ENCODE measurements at regions not wholly inside any gene's neighbourhood (a gene's known extent, or its start where the extent isn't known, plus 50 kb on each side); places are given as distances from the start of the nearest gene placed in this dataset.

DNA sequence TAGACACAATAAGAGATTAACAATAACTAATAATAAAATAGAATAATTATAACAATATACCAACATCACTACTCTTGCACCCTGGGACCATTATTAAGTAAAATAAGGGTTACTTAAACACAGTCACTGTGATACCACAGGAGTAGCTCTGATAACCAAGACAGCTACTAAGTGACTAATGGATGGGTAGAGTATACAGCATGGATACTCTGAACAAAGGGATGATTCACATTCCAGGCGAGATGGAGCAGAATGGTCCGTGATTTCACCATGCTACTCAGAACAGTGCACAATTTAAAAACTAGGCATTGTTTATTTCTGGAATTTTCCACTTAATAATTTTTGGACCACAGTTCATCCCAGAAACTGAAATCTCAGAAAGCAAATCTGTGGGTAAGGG, 80.0 kb upstream of the FUT9 start:
- Histone ChIP-seq H3K27me3 (ENCODE audit: insufficient read depth, low read length) (no peaks in the 10 kb centered on the region), H3K4me3 (ENCODE audit: low read depth, low read length) (no peak overlapping the region), H3K79me2 (ENCODE audit: control insufficient read depth, insufficient read depth, low read length, unreplicated experiment) (no peaks in the 10 kb centered on the region), H3K36me3 (ENCODE audit: insufficient read depth, low read length) (no peaks in the 10 kb centered on the region), H3K4me1 (ENCODE audit: control insufficient read depth, insufficient read depth, low read length, unreplicated experiment) (no peaks in the 10 kb centered on the region), H3K27ac (ENCODE audit: low read depth, low read length) (no peak overlapping the region), H2AFZ (ENCODE audit: low read length, unreplicated experiment) (no peak overlapping the region)

DNA sequence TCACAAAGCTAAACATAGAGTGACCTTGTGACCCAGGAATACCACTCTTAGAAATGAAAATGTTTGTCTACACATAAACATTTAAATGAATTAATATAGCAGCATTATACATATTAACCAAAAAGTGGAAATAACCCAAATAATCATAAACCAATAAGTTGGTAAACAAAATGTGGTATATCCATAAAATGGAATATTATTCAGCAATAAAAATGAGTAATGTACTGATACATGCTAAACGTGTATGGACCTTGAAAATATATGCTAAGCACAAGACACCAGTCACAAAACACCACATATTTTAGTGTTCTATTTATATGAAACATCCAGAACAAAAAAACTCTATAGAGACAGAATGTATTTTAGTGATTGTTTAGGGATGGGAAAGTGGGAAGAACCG, 68.9 kb upstream of the FUT9 start:
- H3K4me1 ChIP-seq (ENCODE audit: control insufficient read depth, insufficient read depth, low read length, unreplicated experiment): no peaks in the 10 kb centered on the region
- H3K79me2 ChIP-seq (ENCODE audit: control insufficient read depth, insufficient read depth, low read length, unreplicated experiment): no peaks in the 10 kb centered on the region
- no peaks in the 10 kb centered on the region for H3K27me3 ChIP-seq (ENCODE audit: insufficient read depth, low read length)
- H3K4me3 ChIP-seq (ENCODE audit: low read depth, low read length): no peak overlapping the region
- no peak overlapping the region for H3K27ac ChIP-seq (ENCODE audit: low read depth, low read length)
- no peak overlapping the region for H2AFZ ChIP-seq (ENCODE audit: low read length, unreplicated experiment)
- H3K36me3 ChIP-seq (ENCODE audit: insufficient read depth, low read length): no peaks in the 10 kb centered on the region

DNA sequence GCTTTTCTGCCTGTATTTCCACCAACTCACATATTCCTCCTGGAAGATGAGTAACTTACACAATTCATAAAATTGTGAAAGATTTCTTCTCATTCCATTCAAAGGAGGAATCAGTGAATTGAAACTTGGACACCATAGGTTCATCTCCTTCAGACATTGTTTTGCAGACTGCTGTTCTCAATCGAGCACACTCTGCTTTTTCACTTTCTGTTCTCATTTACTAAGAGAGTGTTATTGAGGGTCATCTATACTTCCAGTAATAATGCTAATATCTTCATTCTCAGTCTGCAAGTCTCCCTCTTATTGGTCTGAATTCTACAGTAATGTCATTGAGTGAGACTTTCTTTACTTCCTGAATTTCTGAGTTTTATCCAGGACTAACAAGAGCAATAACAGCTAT, 67.5 kb upstream of the FUT9 start:
- H3K27ac ChIP-seq (ENCODE audit: low read depth, low read length): no peak overlapping the region
- H3K4me1 ChIP-seq (ENCODE audit: control insufficient read depth, insufficient read depth, low read length, unreplicated experiment): no peaks in the 10 kb centered on the region
- no peaks in the 10 kb centered on the region for H3K79me2 ChIP-seq (ENCODE audit: control insufficient read depth, insufficient read depth, low read length, unreplicated experiment)
- no peak overlapping the region for H2AFZ ChIP-seq (ENCODE audit: low read length, unreplicated experiment)
- no peaks in the 10 kb centered on the region for H3K27me3 ChIP-seq (ENCODE audit: insufficient read depth, low read length)
- H3K4me3 ChIP-seq (ENCODE audit: low read depth, low read length): no peak overlapping the region
- no peaks in the 10 kb centered on the region for H3K36me3 ChIP-seq (ENCODE audit: insufficient read depth, low read length)

DNA sequence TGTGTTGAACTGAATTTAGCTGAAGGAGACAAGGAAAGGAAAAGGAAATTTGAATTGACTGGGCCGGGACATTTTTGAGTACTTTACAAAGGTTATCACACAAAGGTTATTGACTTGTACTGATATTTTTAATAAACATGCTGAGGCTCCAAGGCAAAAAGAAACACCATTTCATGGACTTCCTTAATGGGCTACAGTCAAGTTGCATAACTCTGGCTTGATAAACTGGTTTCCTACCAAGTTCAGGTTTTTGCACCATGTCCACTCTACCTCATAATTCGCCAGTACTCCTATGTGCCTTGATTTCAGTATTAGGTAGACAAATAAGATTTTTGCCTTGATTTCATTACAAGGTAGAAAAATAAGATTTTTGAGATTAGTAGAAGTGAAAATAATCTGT, 65.8 kb upstream of the FUT9 start:
- Histone ChIP-seq H3K27me3 (ENCODE audit: insufficient read depth, low read length) (no peaks in the 10 kb centered on the region), H2AFZ (ENCODE audit: low read length, unreplicated experiment) (no peak overlapping the region), H3K4me3 (ENCODE audit: low read depth, low read length) (no peak overlapping the region), H3K27ac (ENCODE audit: low read depth, low read length) (no peak overlapping the region), H3K4me1 (ENCODE audit: control insufficient read depth, insufficient read depth, low read length, unreplicated experiment) (no peaks in the 10 kb centered on the region), H3K79me2 (ENCODE audit: control insufficient read depth, insufficient read depth, low read length, unreplicated experiment) (no peaks in the 10 kb centered on the region), H3K36me3 (ENCODE audit: insufficient read depth, low read length) (no peaks in the 10 kb centered on the region)

DNA sequence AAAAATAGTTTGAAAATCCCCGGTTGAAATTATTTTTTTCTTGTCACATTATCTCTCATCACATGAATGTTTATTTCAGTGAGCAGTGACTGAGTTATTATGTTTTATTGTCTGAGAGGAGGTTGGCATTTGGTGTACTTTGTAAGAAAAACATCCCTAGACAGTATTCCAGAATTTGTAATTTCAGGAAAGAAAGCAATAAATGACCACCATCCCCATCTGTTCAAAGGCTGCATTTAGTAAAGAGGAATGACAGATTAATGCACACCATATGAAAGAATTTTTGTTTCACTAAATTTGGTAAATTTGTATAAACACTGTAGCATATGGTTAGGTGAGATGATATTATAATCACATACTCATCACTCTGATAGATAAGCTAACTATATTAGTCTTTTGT, 57.1 kb upstream of the FUT9 start:
- Histone ChIP-seq H3K27ac (ENCODE audit: low read depth, low read length) (no peak overlapping the region), H3K36me3 (ENCODE audit: insufficient read depth, low read length) (no peaks in the 10 kb centered on the region), H2AFZ (ENCODE audit: low read length, unreplicated experiment) (no peak overlapping the region), H3K79me2 (ENCODE audit: control insufficient read depth, insufficient read depth, low read length, unreplicated experiment) (no peaks in the 10 kb centered on the region), H3K4me1 (ENCODE audit: control insufficient read depth, insufficient read depth, low read length, unreplicated experiment) (no peaks in the 10 kb centered on the region), H3K4me3 (ENCODE audit: low read depth, low read length) (no peak overlapping the region), H3K27me3 (ENCODE audit: insufficient read depth, low read length) (no peaks in the 10 kb centered on the region)

DNA sequence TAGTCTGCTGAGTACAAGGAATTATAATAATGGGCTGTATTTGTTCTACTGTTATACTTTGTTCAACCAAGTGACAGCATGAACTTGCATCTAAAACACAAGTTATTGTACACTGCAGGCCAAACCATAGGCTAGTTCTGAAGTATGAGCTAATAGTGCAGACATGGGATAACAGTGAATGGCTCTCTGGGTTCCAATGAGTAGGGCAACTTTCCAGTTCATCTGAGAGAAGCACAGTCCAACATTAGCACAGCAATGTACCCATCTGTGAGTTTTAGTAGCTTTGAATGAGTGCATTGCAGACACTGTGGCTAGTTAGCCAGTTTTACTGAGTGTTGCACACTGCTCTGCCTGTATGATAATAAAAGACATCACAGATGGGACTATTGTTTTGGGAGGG, 56.5 kb upstream of the FUT9 start:
- H2AFZ ChIP-seq (ENCODE audit: low read length, unreplicated experiment): no peak overlapping the region
- no peak overlapping the region for H3K27ac ChIP-seq (ENCODE audit: low read depth, low read length)
- H3K4me3 ChIP-seq (ENCODE audit: low read depth, low read length): no peak overlapping the region
- no peaks in the 10 kb centered on the region for H3K79me2 ChIP-seq (ENCODE audit: control insufficient read depth, insufficient read depth, low read length, unreplicated experiment)
- H3K36me3 ChIP-seq (ENCODE audit: insufficient read depth, low read length): no peaks in the 10 kb centered on the region
- no peaks in the 10 kb centered on the region for H3K4me1 ChIP-seq (ENCODE audit: control insufficient read depth, insufficient read depth, low read length, unreplicated experiment)
- no peaks in the 10 kb centered on the region for H3K27me3 ChIP-seq (ENCODE audit: insufficient read depth, low read length)
